ENCODE measurements at regions not wholly inside any gene's neighbourhood (a gene's known extent, or its start where the extent isn't known, plus 50 kb on each side); places are given as distances from the start of the nearest gene placed in this dataset.
"Not testable (repeated sequence)": the region's sequence is repeated elsewhere in the genome, so short reads cannot be mapped to it uniquely, and the experiment has no call there.

DNA sequence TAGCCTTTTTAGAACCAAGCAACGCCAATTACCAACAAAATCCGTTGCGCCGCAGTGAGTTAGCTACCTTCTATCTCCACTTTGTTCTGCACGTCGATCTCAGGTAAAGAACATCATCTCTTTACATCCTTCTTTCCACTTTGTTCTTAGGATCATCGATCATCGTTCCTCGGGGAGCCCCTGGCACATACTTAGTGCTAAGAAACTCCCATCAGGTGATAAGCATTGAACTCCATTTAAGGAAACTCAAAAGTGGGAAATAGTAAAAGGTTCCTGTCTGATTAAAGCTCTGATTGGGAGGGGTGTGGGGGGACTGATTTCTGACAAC is 227.0 kb upstream of the PRSS16 start:
- Histone ChIP-seq H3K9ac (ENCODE audit: low read depth in 1 of 2, low read length in 2 of 2) (peak overlapping the region; percentile 77 to 78), H3K27me3 (ENCODE audit: control insufficient read depth in 1 of 2, insufficient read depth in 2 of 2, low read length in 2 of 2) (no peaks in the 10 kb centered on the region), H3K36me3 (ENCODE audit: control insufficient read depth in 1 of 2, insufficient read depth in 2 of 2, low read length in 2 of 2) (no peaks in the 10 kb centered on the region), H3K27ac (ENCODE audit: low read depth, low read length) (no peak overlapping the region), H3K4me3 (ENCODE audit: low read depth in 1 of 2, low read length in 2 of 2) (peak overlapping the region; percentile 76 to 84), H3K9me3 (ENCODE audit: control insufficient read depth in 1 of 2, low read length in 2 of 2) (peaks cover 3 to 4% of the 10 kb centered on the region in 2 donors), H3K4me1 (ENCODE audit: control insufficient read depth in 1 of 2, insufficient read depth in 2 of 2, low read length in 2 of 2) (no peaks in the 10 kb centered on the region)

DNA sequence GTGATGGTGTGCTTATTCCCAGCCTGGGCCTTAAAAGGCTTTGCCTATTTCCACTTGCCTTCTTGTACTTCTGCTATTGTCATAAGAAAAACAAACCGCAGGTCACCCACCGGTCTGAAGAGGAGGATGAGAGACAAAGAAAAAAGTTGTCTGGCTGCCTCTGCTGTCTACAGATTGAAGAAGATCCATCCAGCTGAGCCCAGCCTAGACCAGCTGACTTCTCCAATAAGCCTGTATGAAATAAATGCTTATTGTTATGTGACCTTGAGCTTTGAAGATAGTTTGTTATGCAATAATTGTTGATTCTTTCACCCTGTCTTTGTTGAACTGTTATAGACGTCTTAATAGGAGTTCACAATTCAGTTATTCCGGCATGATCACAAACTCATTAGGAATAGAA is 223.8 kb upstream of the PRSS16 start:
- Histone ChIP-seq H3K4me1 (ENCODE audit: control insufficient read depth in 1 of 2, insufficient read depth in 2 of 2, low read length in 2 of 2) (no peaks in the 10 kb centered on the region), H3K9ac (ENCODE audit: low read depth in 1 of 2, low read length in 2 of 2) (no peak overlapping the region), H3K27ac (ENCODE audit: low read depth, low read length) (no peak overlapping the region), H3K4me3 (ENCODE audit: low read depth in 1 of 2, low read length in 2 of 2) (no peak overlapping the region), H3K27me3 (ENCODE audit: control insufficient read depth in 1 of 2, insufficient read depth in 2 of 2, low read length in 2 of 2) (no peaks in the 10 kb centered on the region), H3K9me3 (ENCODE audit: control insufficient read depth in 1 of 2, low read length in 2 of 2) (no peaks in the 10 kb centered on the region), H3K36me3 (ENCODE audit: control insufficient read depth in 1 of 2, insufficient read depth in 2 of 2, low read length in 2 of 2) (no peaks in the 10 kb centered on the region)

DNA sequence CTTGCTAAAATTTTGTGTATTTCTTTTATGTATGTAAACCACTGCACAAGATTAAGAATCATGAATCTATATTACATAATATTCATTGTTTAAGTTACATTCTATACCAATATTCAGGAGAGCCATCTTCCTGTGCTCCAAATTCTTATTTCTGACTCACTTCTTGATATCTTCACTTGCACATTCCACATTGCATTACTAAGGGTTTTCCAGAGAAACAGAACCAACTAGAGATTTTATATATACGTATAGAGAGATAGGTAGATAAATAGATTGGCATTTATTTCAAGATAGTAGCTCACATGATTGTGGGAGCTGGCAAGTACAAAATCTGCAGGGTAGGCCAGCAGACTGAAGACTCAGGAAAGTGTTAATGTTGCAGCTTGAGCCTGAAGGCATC is 222.2 kb upstream of the PRSS16 start:
- H3K4me3 ChIP-seq (ENCODE audit: low read depth in 1 of 2, low read length in 2 of 2), result no peak overlapping the region
- no peaks in the 10 kb centered on the region for H3K9me3 ChIP-seq (ENCODE audit: control insufficient read depth in 1 of 2, low read length in 2 of 2)
- H3K36me3 ChIP-seq (ENCODE audit: control insufficient read depth in 1 of 2, insufficient read depth in 2 of 2, low read length in 2 of 2), result no peaks in the 10 kb centered on the region
- H3K4me1 ChIP-seq (ENCODE audit: control insufficient read depth in 1 of 2, insufficient read depth in 2 of 2, low read length in 2 of 2), result no peaks in the 10 kb centered on the region
- H3K27me3 ChIP-seq (ENCODE audit: control insufficient read depth in 1 of 2, insufficient read depth in 2 of 2, low read length in 2 of 2), result no peaks in the 10 kb centered on the region
- H3K9ac ChIP-seq (ENCODE audit: low read depth in 1 of 2, low read length in 2 of 2), result no peak overlapping the region
- no peak overlapping the region for H3K27ac ChIP-seq (ENCODE audit: low read depth, low read length)

DNA sequence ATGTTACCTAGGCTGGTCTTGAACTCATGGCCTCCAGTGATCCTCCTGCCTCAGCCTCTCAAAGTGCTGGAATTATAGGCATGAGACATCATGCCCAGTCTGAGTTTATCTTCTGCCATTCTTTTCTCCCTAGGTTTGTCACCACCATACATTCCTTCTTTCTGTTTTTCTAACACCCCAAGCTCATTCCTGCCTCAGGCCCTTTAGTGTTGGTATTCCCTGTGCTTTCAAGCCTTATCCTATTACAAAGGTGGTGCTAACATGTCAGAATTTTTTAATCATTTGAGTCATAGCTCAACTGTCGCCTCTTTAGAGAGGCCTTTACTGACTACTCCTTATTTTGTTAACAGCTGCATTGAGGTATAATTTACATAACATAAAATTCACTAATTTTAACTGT is 221.1 kb upstream of the PRSS16 start:
- no peak overlapping the region for H3K4me3 ChIP-seq (ENCODE audit: low read depth in 1 of 2, low read length in 2 of 2)
- no peak overlapping the region for H3K9ac ChIP-seq (ENCODE audit: low read depth in 1 of 2, low read length in 2 of 2)
- H3K9me3 ChIP-seq (ENCODE audit: control insufficient read depth in 1 of 2, low read length in 2 of 2), result no peaks in the 10 kb centered on the region
- no peaks in the 10 kb centered on the region for H3K27me3 ChIP-seq (ENCODE audit: control insufficient read depth in 1 of 2, insufficient read depth in 2 of 2, low read length in 2 of 2)
- H3K36me3 ChIP-seq (ENCODE audit: control insufficient read depth in 1 of 2, insufficient read depth in 2 of 2, low read length in 2 of 2), result no peaks in the 10 kb centered on the region
- no peak overlapping the region for H3K27ac ChIP-seq (ENCODE audit: low read depth, low read length)
- H3K4me1 ChIP-seq (ENCODE audit: control insufficient read depth in 1 of 2, insufficient read depth in 2 of 2, low read length in 2 of 2), result no peaks in the 10 kb centered on the region

DNA sequence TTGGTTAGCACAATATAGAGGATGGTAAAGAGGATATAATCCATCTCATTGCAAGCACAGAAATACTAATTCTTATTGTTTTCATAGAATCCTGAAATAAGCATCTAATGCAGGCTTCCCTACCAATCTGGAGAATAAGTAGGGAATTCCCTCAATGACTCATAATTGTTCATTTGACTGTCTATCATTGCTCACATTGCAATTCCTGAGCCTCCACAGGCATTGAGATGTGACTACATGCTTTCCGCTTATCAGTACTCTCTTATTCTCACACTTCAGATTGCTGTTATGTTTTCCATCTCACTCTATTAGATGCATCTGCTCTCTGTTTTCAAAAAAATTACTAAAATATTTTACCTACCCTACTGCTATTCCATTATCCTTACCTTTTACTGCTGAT is 216.2 kb upstream of the PRSS16 start:
- Histone ChIP-seq H3K27me3 (ENCODE audit: control insufficient read depth in 1 of 2, insufficient read depth in 2 of 2, low read length in 2 of 2) (peaks cover 3% of the 10 kb centered on the region in 2 donors), H3K9me3 (ENCODE audit: control insufficient read depth in 1 of 2, low read length in 2 of 2) (no peaks in the 10 kb centered on the region), H3K36me3 (ENCODE audit: control insufficient read depth in 1 of 2, insufficient read depth in 2 of 2, low read length in 2 of 2) (no peaks in the 10 kb centered on the region), H3K4me3 (ENCODE audit: low read depth in 1 of 2, low read length in 2 of 2) (no peak overlapping the region), H3K9ac (ENCODE audit: low read depth in 1 of 2, low read length in 2 of 2) (no peak overlapping the region), H3K4me1 (ENCODE audit: control insufficient read depth in 1 of 2, insufficient read depth in 2 of 2, low read length in 2 of 2) (no peaks in the 10 kb centered on the region), H3K27ac (ENCODE audit: low read depth, low read length) (no peak overlapping the region)

DNA sequence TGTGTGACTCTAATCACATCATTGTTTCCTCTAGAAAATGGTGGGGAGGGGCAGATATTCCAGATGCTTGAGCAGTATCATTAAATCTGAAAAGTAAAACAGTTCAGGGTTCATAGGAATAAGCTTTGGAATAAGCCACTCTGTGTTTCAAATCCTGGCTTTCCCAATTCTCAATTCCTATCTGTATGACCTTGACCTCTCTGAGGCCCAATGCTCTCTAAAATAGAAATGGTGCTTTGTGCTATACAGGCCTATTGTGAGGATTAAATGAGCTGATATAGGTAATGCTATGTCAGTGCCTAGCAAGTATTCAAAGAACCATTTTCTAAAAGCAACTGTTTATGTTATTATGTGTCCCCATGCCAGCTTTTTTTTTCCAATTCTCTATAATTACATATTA is 209.0 kb upstream of the PRSS16 start:
- no peak overlapping the region for H3K9ac ChIP-seq (ENCODE audit: low read depth in 1 of 2, low read length in 2 of 2)
- H3K4me3 ChIP-seq (ENCODE audit: low read depth in 1 of 2, low read length in 2 of 2), result no peak overlapping the region
- H3K27me3 ChIP-seq (ENCODE audit: control insufficient read depth in 1 of 2, insufficient read depth in 2 of 2, low read length in 2 of 2), result peaks cover 3% of the 10 kb centered on the region in 2 donors
- H3K36me3 ChIP-seq (ENCODE audit: control insufficient read depth in 1 of 2, insufficient read depth in 2 of 2, low read length in 2 of 2), result no peaks in the 10 kb centered on the region
- no peak overlapping the region for H3K27ac ChIP-seq (ENCODE audit: low read depth, low read length)
- H3K9me3 ChIP-seq (ENCODE audit: control insufficient read depth in 1 of 2, low read length in 2 of 2), result no peaks in the 10 kb centered on the region
- H3K4me1 ChIP-seq (ENCODE audit: control insufficient read depth in 1 of 2, insufficient read depth in 2 of 2, low read length in 2 of 2), result no peaks in the 10 kb centered on the region

DNA sequence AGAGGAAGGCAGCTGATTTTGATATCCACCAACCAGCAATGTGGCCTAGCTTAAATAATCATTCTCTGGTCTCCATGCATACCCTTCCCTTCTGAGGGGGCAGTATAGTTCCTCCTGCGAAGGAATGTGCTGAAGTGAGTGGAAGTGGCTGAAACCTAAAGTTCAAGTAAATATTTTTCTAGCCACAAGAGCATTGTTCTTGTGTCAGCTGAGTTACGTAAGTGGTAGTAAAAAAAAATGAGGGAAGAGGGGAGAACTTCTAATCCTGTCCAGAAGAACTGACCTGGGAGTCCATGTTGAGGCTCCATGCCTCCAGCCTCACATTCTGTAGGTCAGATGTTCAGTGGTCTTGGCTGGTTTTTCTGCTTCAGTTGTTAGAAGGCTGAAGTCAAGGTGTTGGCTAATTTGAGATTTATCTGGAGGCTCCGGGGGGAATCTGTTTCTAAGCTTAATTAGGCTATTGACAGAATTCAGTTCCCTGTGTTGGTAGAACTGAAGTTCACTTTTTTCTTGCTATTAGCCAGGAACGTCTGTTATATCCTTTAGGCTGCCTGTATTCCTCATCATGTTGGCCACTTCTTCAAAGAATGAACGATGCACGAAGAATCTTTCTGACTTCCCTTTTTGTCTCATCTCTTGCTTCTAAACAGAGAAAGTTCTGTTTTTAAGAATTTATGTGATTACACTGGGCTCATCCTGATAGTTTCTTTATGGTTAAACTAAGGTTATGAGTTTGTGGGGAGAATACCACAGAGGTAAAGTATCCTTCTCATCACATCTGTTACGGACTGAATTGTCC is 207.1 kb upstream of the PRSS16 start:
- no peak overlapping the region for H3K9ac ChIP-seq (ENCODE audit: low read depth in 1 of 2, low read length in 2 of 2)
- no peaks in the 10 kb centered on the region for H3K9me3 ChIP-seq (ENCODE audit: control insufficient read depth in 1 of 2, low read length in 2 of 2)
- no peak overlapping the region for H3K27ac ChIP-seq (ENCODE audit: low read depth, low read length)
- H3K27me3 ChIP-seq (ENCODE audit: control insufficient read depth in 1 of 2, insufficient read depth in 2 of 2, low read length in 2 of 2), result peaks cover 0 to 1% of the 10 kb centered on the region in 2 donors
- H3K4me1 ChIP-seq (ENCODE audit: control insufficient read depth in 1 of 2, insufficient read depth in 2 of 2, low read length in 2 of 2), result no peaks in the 10 kb centered on the region
- H3K4me3 ChIP-seq (ENCODE audit: low read depth in 1 of 2, low read length in 2 of 2), result no peak overlapping the region
- H3K36me3 ChIP-seq (ENCODE audit: control insufficient read depth in 1 of 2, insufficient read depth in 2 of 2, low read length in 2 of 2), result no peaks in the 10 kb centered on the region

DNA sequence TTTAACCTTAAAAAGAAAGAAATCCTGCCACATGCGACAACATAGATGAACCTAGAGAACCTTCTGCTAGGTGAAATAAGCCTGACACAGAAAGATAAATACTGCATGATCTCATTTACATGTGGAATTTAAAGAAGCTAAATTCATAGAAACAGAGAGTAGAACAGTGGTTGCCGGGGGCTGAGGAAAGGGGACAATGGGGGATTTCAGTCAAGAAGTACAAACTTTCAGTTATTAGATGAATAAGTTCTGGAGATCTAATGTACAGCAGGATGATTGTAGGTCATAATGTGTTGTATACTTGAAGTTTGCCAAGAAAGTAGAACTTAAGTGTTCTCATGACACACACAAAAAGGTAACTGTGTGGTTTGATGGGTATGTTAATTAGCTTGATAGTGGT is 204.3 kb upstream of the PRSS16 start:
- no peak overlapping the region for H3K27ac ChIP-seq (ENCODE audit: low read depth, low read length)

DNA sequence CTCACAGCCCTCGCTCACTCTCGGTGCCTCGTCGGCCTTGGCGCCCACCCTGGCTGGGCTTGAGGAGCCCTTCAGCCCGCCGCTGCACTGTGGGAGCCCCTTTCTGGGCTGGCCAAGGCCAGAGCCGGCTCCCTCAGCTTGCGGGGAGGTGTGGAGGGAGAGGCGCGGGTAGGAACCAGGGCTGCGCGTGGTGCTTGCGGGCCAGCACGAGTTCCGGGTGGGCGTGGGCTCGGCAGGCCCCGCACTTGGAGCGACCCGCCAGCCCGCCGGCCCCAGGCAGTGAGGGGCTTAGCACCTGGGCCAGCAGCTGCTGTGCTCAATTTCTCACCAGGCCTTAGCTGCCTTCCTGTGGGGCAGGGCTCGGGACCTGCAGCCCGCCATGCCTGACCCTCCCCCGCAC is 202.4 kb upstream of the PRSS16 start:
- H3K36me3 ChIP-seq (ENCODE audit: control insufficient read depth in 1 of 2, insufficient read depth in 2 of 2, low read length in 2 of 2); H3K9ac ChIP-seq (ENCODE audit: low read depth in 1 of 2, low read length in 2 of 2); H3K9me3 ChIP-seq (ENCODE audit: control insufficient read depth in 1 of 2, low read length in 2 of 2); H3K4me3 ChIP-seq (ENCODE audit: low read depth in 1 of 2, low read length in 2 of 2); H3K27ac ChIP-seq (ENCODE audit: low read depth, low read length); H3K4me1 ChIP-seq (ENCODE audit: control insufficient read depth in 1 of 2, insufficient read depth in 2 of 2, low read length in 2 of 2); H3K27me3 ChIP-seq (ENCODE audit: control insufficient read depth in 1 of 2, insufficient read depth in 2 of 2, low read length in 2 of 2): not testable (repeated sequence)

More for the DNA sequence above, 204.3 kb upstream of the PRSS16 start:
- no peak overlapping the region for H3K9ac ChIP-seq (ENCODE audit: low read depth in 1 of 2, low read length in 2 of 2)
- no peaks in the 10 kb centered on the region for H3K4me1 ChIP-seq (ENCODE audit: control insufficient read depth in 1 of 2, insufficient read depth in 2 of 2, low read length in 2 of 2)
- no peaks in the 10 kb centered on the region for H3K27me3 ChIP-seq (ENCODE audit: control insufficient read depth in 1 of 2, insufficient read depth in 2 of 2, low read length in 2 of 2)
- H3K9me3 ChIP-seq (ENCODE audit: control insufficient read depth in 1 of 2, low read length in 2 of 2), result no peaks in the 10 kb centered on the region
- H3K4me3 ChIP-seq (ENCODE audit: low read depth in 1 of 2, low read length in 2 of 2), result no peak overlapping the region
- H3K36me3 ChIP-seq (ENCODE audit: control insufficient read depth in 1 of 2, insufficient read depth in 2 of 2, low read length in 2 of 2), result no peaks in the 10 kb centered on the region

DNA sequence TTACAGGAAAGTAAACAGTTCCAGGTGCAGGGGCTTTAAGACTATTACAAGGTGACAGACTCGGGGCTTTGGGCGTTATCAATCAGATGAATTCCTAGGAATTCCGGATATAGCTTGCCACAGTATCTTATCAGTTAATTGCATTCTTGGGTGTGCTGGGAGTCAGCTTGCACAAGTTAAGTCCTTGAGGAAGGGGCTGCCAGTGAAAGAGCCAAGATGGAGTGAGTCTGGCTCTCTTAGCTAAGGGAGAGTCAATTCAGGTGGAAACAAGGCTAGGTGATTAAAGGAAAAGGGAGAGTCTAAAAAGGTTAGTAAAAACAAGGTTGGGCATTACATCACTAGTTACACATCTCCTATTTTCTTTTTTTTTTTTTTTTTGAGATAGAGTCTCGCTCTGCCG is 199.8 kb upstream of the PRSS16 start:
- not testable (repeated sequence) for H3K36me3 ChIP-seq (ENCODE audit: control insufficient read depth in 1 of 2, insufficient read depth in 2 of 2, low read length in 2 of 2); H3K9me3 ChIP-seq (ENCODE audit: control insufficient read depth in 1 of 2, low read length in 2 of 2); H3K27ac ChIP-seq (ENCODE audit: low read depth, low read length); H3K27me3 ChIP-seq (ENCODE audit: control insufficient read depth in 1 of 2, insufficient read depth in 2 of 2, low read length in 2 of 2); H3K9ac ChIP-seq (ENCODE audit: low read depth in 1 of 2, low read length in 2 of 2); H3K4me3 ChIP-seq (ENCODE audit: low read depth in 1 of 2, low read length in 2 of 2); H3K4me1 ChIP-seq (ENCODE audit: control insufficient read depth in 1 of 2, insufficient read depth in 2 of 2, low read length in 2 of 2)

All from duodenal mucosa (tissue), 2 donors.